GM19438 (cell line): ENCODE measurements at regions not wholly inside any gene's neighbourhood (a gene's known extent, or its start where the extent isn't known, plus 50 kb on each side); places are given as distances from the start of the nearest gene placed in this dataset.
"Not testable (repeated sequence)": the region's sequence is repeated elsewhere in the genome, so short reads cannot be mapped to it uniquely, and the experiment has no call there.

Experiments
- ATAC-seq: cut with Tn5 transposase; IDR thresholded peaks from one replicate; pipeline ENCODE4 v1.9.1; 2021; ENCODE audit warnings: low read depth; ENCODE audit not compliant: unreplicated experiment

DNA sequence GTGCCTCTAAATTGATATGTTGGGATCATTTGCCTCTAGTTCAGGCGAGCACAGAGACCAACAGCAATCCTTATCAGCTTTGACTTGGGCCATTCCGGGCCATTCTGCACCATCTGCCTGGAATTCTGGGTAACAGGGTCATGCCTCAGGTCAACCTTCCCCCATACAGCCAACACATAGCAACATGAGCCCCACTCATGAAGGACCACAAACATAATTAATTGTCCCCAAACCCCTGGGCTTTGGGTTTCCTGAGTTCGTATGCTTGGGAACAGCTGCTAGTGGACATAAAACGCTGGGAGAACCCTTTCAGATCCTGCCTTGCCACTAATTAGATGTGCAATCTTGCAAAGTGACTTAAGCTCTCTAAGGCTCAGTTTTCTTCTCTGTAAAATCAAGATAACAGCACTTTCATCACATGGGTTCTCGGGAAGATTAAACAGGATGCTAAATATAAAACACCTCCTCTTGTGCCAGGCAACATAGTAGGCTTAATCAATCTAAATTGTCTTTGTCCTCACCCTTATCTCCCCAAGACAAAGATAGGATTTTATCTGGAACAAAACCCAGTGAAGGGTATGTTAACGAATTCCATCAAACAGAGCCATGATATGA is 426.5 kb downstream of the CD83 start:
- no peak for ATAC-seq

DNA sequence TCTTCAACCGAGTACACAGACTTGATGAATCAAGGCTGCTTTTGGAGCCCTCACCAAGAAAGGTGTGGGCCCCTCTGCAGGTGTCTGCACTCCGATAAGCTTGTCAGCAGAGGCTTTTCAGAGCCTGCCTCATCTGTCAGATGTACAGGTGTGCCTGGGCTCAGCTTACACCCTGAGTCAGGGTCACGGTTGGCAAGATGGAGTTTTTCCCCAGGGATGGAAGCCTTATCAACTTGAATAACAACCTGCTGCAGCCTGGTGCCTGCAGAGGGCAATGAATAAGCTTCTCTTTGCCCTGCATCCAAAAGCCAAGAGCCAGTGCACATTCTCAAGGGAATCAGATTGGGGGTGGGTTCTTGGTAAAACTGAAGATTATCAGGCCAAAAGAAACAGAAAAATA is 427.1 kb downstream of the CD83 start:
- no peak for ATAC-seq

DNA sequence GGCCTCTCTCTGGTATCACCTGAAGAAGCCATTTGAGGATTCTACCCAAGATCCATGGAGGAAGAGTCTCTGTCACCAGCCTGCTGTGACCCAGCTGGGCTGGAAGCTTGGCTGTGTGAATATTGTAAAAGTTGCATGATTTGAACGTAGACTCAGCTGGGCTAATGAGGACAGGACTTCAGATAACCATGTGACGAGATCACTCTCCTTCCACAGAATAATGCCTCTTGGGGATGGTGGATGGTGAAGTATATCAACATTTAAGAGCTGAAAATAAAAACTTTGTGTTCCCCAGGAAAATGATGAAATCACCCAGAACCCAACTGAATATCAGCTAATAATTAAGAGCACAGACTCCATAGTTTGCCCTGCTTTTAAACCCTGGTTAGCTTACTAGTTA is 427.9 kb downstream of the CD83 start:
- ATAC-seq = no peak

GRCh38 chr6:14546036-14546435 is 428.5 kb downstream of the CD83 start:
- ATAC-seq = no peak

GRCh38 chr6:14547284-14547998 is 429.9 kb downstream of the CD83 start:
- ATAC-seq = no peak

DNA sequence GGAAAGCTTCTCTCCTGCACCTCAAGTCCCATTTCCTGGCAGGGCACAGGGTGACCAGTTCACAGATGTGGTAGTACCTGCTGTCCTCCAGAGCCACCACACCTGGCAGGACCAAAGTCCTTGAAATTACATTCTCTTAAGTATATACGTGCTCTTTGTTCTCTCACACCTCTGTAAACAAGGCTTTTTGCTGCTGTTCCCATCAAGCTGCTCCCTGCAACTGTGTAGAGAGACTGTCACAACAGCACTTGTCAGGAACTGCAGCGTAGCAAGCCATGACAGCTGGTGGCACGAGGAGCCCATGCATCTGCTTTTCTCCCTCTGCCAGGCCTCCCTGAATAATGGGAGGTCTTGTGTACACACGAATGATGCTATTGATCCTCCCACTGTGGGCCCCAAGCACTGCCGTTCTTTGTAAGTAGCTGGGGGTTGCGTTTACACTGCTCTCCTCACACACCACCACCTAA is 431.8 kb downstream of the CD83 start:
- no peak for ATAC-seq

DNA sequence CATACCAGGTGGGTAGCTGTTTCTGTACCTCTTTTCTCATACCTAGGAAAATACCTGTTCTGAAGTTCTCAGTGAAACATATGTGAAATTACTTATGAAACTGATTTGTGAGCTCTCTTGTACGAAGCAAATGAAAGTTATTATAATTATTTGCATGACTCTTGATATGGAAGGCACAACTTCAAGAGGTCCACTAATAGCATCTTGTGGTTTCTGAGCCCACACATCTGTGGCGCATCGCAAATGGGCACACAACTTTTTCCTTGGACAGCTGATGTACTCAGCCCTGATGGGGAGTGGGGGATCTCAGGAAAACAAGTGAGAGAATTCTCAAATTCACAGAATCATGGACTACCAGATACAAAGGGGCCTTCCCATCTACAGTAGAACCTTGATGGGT is 432.3 kb downstream of the CD83 start:
- no peak for ATAC-seq

DNA sequence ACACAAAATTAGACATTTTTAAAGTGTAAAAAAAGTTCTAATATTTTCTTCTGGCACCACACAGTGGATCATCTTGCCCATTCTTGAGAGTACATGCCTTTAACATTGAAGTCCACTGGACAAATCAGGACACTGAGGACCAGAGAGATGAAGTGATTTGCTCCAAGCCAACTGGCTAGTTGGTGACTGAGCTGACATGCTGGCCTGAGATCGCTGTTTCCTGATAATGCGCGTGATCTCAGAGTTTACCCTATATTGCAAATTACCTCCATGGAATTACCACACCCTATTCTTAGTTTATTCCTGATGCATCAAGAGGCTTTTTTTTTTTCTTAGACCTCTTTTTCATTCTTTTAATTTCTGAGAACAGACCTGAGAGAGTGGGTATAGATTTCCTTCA is 432.8 kb downstream of the CD83 start:
- ATAC-seq = no peak

GRCh38 chr6:14550822-14551221 is 433.2 kb downstream of the CD83 start:
- ATAC-seq = no peak

- not testable (repeated sequence) for ATAC-seq
Measured at GRCh38 chr6:14551601-14552000, 434.0 kb downstream of the CD83 start.

DNA sequence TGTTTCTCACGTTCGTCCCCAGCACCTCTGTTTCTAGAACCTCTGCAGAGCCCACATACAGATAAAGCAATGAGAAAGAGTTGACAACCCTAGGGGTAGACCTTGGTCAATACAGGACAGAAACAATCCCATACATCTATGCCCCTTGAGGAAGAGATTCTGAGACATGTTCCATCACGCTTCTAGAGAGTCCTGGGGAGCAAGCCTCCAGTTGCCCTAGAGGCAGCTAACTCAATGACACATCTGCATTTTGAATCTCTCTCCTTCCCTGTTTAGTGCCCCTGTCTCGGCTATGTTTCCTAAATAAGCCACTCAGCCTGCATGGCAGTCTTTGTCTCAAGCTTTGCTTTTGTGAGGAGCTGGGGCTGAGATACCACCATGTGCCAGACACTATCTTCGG is 435.3 kb downstream of the CD83 start:
- no peak for ATAC-seq

GRCh38 chr6:14553515-14553914 is 435.9 kb downstream of the CD83 start:
- no peak for ATAC-seq

DNA sequence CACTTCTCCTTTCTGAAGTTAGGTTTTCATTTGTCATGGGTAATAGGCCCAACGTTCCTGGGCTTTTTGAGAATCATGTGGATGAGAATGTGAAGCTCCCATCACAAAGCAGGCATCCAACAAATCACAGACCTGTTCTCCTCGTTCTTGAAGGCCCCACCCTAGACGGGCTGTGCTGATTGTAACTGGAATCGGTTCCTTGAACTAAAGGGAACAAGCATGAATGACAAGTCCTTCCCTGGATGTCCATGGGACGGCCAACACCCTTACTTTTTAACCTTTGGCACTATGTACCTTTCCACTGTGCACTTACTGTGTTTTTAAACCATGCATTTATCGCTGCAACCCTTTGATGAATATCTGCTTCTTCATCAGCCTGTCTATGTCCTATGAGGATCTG is 438.2 kb downstream of the CD83 start:
- no peak for ATAC-seq

DNA sequence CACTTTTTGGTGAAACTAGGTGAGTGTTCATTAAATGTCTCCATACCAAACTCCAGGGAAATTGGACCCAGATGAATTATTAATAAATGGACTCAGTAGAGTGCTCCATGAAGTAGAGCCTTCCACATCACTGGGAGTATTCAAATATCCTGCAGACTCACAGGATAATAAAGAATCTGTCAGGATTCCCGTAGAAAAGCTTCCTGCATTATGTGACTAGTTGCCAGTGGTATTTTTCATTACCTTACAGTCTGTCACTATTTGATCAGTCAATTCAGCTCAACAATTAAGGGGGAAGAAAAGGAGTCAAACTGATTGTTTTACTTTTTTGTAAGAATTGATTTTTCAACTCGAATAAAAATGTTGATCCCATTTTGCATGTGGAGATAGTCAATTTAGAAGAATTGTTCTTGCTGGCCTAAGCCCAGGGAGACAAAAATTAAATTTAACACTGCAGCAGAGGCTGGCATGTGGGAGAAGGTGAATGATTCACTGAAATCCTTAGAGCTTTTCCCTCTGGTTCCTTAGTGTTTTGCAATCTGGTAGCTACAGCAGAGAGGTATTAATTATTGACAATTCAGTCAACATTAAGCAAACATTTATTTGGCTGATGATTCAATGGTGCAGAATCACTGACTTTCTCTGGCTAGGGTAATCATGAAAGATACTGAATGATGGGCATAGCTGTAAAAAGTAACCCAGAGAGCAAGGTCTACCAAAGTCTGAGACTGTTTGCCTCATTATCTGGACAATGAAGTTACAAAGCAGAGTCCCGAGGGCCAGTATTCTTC is 442.4 kb downstream of the CD83 start:
- ATAC-seq = no peak

GRCh38 chr6:14561563-14561962 is 444.0 kb downstream of the CD83 start:
- ATAC-seq = not testable (repeated sequence)

DNA sequence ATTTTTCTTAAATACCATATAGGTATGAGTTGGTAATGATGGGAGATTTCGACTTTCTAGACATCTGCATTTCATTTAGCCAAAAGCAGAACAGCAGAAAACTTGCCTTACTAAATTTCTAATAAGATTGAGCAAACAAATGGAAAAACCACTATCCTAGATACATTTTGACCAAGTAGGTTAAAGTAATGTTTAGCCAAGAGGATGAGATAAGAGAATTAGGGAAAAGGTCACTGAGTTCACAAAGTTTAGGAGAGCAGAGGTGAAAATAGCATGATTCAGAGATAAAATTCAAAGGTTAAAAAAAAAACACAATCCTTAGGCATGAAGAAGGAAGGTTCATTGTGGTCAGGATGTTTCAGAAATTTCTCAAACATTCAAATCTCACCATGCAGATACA is 450.3 kb downstream of the CD83 start:
- ATAC-seq = no peak

DNA sequence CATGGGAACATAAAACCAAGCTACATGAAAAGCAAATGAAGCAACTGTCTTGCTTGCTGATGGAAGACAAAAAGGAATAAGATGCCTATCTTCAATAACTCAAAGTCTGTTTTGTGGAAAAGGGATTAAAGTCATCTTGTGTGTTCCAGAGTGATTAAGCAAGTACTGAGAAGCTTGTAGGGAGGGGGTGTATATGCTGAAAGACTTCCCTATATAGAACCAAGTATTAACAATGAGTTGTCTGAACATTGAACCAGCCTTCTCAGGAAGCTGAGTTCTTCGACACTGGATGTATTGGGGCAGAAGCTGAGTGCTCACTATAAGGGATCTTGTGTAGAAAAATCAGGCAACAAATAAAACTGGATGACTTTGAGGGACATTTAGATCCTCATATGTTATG is 451.8 kb downstream of the CD83 start:
- ATAC-seq = no peak

DNA sequence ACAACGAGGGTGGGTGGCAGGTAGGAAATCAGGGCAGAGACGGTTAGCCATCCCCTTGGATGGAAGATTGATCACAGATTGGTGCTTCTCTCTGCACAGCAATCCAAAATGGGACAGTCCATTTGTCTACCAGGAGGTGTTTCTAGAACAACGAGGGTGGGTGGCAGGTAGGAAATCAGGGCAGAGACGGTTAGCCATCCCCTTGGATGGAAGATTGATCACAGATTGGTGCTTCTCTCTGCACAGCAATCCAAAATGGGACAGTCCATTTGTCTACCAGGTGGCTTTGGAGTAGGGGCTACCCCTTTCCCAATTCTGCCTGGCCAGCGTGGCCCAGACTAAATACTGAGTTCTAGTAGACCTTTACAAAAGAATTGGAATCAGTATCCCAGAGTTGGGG is 452.3 kb downstream of the CD83 start:
- not testable (repeated sequence) for ATAC-seq

GRCh38 chr6:14571001-14571400 is 453.4 kb downstream of the CD83 start:
- ATAC-seq = no peak

GRCh38 chr6:14571746-14572145 is 454.2 kb downstream of the CD83 start:
- ATAC-seq = no peak

DNA sequence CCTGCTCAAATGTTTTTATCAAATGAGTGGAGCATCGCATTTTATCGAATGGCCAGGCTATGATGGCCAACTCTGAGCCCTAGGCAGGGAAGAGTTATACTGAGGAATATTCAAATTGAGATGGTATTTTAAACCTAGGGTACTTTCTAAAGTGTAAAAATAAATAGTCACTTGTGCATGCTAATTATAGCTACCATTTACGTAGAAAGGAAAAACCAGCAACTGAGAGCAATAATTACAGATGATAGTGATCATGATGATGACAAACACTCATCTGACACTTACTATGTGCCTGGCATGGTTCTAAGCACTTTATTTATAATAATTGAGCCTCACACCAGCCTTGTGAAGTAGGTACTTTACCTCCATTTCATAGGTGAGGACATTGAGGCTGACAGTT is 455.7 kb downstream of the CD83 start:
- ATAC-seq = no peak
